Smooth muscle cell (in vitro differentiated cells): ENCODE measurements at regions not wholly inside any gene's neighbourhood (a gene's known extent, or its start where the extent isn't known, plus 50 kb on each side); places are given as distances from the start of the nearest gene placed in this dataset.

Experiments used
- DNase-seq: peaks from one replicate; lab custom pipeline; 2025; ENCODE audit not compliant: unreplicated experiment; lab: John Stamatoyannopoulos, UW
- H2AFZ ChIP-seq: fragments of 200-600 bp; sonication (generic); 2 replicates; pipeline ENCODE4 v1.6.0; 2016; ENCODE audit warnings: antibody characterized with exemption, low read depth, mild to moderate bottlenecking
- H3F3A ChIP-seq: fragments of 200-600 bp; sonication (generic); 2 replicates; pipeline ENCODE4 v1.6.0; 2017; ENCODE audit warnings: antibody characterized with exemption, low read depth
- H3K27ac ChIP-seq: fragments of 200-600 bp; sonication (generic); 2 replicates; pipeline ENCODE4 v1.5.1; 2016; ENCODE audit warnings: low read depth, mild to moderate bottlenecking
- H3K27me3 ChIP-seq: fragments of 200-600 bp; sonication (generic); 2 replicates; pipeline ENCODE4 v1.6.1; 2016; ENCODE audit warnings: low read depth, mild to moderate bottlenecking
- H3K36me3 ChIP-seq: fragments of 200-600 bp; sonication (generic); 2 replicates; pipeline ENCODE4 v1.5.1; 2016; ENCODE audit warnings: low read depth
- H3K4me1 ChIP-seq: fragments of 200-600 bp; sonication (generic); 2 replicates; pipeline ENCODE4 v1.5.1; 2016; ENCODE audit warnings: low read depth
- H3K4me2 ChIP-seq: fragments of 200-600 bp; sonication (generic); 2 replicates; pipeline ENCODE4 v1.6.0; 2016; ENCODE audit warnings: mild to moderate bottlenecking
- H3K4me3 ChIP-seq: fragments of 200-600 bp; sonication (generic); 2 replicates; pipeline ENCODE4 v1.5.1; 2016; ENCODE audit warnings: mild to moderate bottlenecking
- H3K79me2 ChIP-seq: fragments of 200-600 bp; sonication (generic); 2 replicates; pipeline ENCODE4 v1.6.0; 2016; ENCODE audit warnings: low read depth, mild to moderate bottlenecking
- H3K9ac ChIP-seq: fragments of 200-600 bp; sonication (generic); 2 replicates; pipeline ENCODE4 v1.6.0; 2016; ENCODE audit warnings: low read depth
- H3K9me3 ChIP-seq: fragments of 200-600 bp; sonication (generic); replicated peaks from 2 replicates; pipeline ENCODE4 v1.5.1; 2016; ENCODE audit warnings: low read depth
- H4K20me1 ChIP-seq: fragments of 200-600 bp; sonication (generic); 2 replicates; pipeline ENCODE4 v1.6.0; 2016; ENCODE audit warnings: low read depth
- CTCF ChIP-seq: fragments of 200-600 bp; sonication (generic); IDR thresholded peaks from 2 replicates; pipeline ENCODE4 v1.5.1; 2017; ENCODE audit warnings: borderline replicate concordance, mild to moderate bottlenecking, antibody characterized with exemption; ENCODE audit not compliant: insufficient read depth, poor library complexity, severe bottlenecking
- WGBS: methylation state at CpG from one replicate; pipeline ENCODE4 v1.1.7; 2016; ENCODE audit warnings: low lambda C conversion rate; 5-methylcytosine and 5-hydroxymethylcytosine counted together

DNA sequence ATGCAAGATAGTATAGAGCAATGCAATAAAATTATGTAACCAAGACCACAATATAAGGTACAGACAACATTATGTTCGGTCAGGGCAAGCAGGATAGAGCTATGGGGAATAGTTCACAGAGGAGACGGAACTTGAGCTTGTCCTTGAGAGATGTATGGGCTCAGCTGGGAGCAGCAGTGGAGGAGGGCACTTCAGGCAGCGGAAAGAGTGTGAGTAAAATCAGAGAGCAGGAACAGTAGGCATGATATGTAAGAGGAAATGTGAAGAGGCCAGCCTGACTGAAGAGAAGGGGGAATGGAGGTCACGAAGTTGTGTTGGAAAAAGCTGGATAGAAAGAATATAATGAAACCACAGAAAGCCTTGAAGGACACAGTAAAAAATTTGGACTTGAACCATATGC is 217.2 kb upstream of the NOCT start:
- Histone ChIP-seq H2AFZ (no peak overlapping the region), H3K4me2 (no peak overlapping the region), H3F3A (no peaks in the 10 kb centered on the region), H3K4me1 (no peaks in the 10 kb centered on the region), H4K20me1 (no peaks in the 10 kb centered on the region), H3K27me3 (peaks cover 17% of the 10 kb centered on the region), H3K4me3 (no peak overlapping the region), H3K9ac (no peak overlapping the region), H3K27ac (no peak overlapping the region), H3K9me3 (no peaks in the 10 kb centered on the region), H3K36me3 (no peaks in the 10 kb centered on the region), H3K79me2 (no peaks in the 10 kb centered on the region)
- TF ChIP-seq CTCF, result no peak
- no peak for DNase-seq
- 83% methylated on average over 4 of the region's 4 CpGs for WGBS

GRCh38 chr4:138797646-138798045 is 217.9 kb upstream of the NOCT start:
- Histone ChIP-seq H3K4me3 (no peak overlapping the region), H3K79me2 (no peaks in the 10 kb centered on the region), H3K9me3 (no peaks in the 10 kb centered on the region), H3K36me3 (no peaks in the 10 kb centered on the region), H3K4me1 (no peaks in the 10 kb centered on the region), H3K4me2 (no peak overlapping the region), H3K27ac (no peak overlapping the region), H2AFZ (no peak overlapping the region), H4K20me1 (no peaks in the 10 kb centered on the region), H3F3A (no peaks in the 10 kb centered on the region), H3K9ac (no peak overlapping the region), H3K27me3 (peaks cover 10% of the 10 kb centered on the region)
- WGBS, result 75% methylated on average over 2 of the region's 2 CpGs
- no peak for TF ChIP-seq CTCF
- no peak for DNase-seq

DNA sequence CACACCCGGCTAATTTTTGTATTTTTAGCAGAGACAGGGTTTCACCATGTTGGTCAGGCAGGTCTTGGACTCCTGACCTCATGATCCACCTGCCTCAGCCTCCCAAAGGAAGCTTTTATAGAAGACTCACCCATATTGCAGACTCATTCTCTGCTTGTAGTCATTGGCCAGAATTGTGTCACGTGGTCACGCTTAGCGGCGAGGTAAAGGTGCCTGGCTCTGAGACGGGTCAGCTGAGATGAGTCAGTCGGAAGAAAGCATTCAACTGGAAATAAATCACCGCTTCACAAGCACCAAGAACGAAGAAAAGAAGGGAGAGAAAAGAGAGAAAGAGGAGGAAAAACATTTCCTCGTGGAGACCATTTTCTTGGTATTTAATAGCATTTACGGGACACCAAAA is 218.8 kb upstream of the NOCT start:
- Histone ChIP-seq H3K9me3 (no peaks in the 10 kb centered on the region), H3K27ac (no peak overlapping the region), H3K4me1 (no peaks in the 10 kb centered on the region), H3K36me3 (no peaks in the 10 kb centered on the region), H3F3A (no peaks in the 10 kb centered on the region), H3K9ac (no peak overlapping the region), H4K20me1 (no peaks in the 10 kb centered on the region), H3K27me3 (peaks cover 4% of the 10 kb centered on the region), H2AFZ (no peak overlapping the region), H3K4me2 (no peak overlapping the region), H3K4me3 (no peak overlapping the region), H3K79me2 (no peaks in the 10 kb centered on the region)
- DNase-seq, result no peak
- TF ChIP-seq CTCF, result no peak
- WGBS, result 88% methylated on average over 11 of the region's 11 CpGs

DNA sequence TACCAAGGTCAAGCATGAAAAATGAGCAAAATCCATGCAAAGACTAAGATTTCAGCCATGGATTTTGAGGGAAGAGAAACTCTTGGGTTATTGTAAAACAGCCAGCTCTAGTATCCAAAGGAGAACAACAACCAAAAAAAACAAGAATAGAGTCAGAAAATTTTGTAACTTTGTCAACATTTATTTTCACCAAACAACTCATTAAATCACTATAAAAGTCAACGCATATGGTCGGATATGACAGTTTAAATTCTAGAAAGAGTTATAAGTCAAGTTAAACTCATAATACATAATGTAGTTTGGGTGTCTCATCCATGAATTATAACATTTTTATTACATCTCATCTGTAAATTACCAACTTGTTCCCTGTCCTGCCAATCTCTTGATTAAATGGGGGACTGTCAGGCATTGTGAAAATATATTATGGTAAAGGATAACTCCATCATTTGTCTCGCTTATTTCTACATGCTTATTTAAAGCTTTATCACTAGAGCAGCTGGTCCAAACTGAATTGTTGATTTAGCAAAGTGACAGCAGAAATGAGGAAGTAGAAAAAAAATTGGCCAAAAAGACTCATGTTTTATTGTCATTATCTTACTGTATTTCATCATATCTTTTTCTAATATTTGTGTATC is 224.8 kb upstream of the NOCT start:
- H3K4me3 ChIP-seq, result no peak overlapping the region
- H3K9me3 ChIP-seq, result no peaks in the 10 kb centered on the region
- no peaks in the 10 kb centered on the region for H4K20me1 ChIP-seq
- H3F3A ChIP-seq, result no peaks in the 10 kb centered on the region
- DNase-seq, result no peak
- TF ChIP-seq CTCF, result no peak
- WGBS, result 94% methylated on average over 3 of the region's 3 CpGs
- H3K36me3 ChIP-seq, result no peaks in the 10 kb centered on the region
- no peak overlapping the region for H3K9ac ChIP-seq
- H3K4me2 ChIP-seq, result no peak overlapping the region
- H2AFZ ChIP-seq, result no peak overlapping the region
- no peak overlapping the region for H3K27ac ChIP-seq
- H3K79me2 ChIP-seq, result no peaks in the 10 kb centered on the region
- H3K27me3 ChIP-seq, result no peaks in the 10 kb centered on the region
- no peaks in the 10 kb centered on the region for H3K4me1 ChIP-seq
